Mesenchymal stem cell (in vitro differentiated cells and primary cell): ENCODE measurements at regions not wholly inside any gene's neighbourhood (a gene's known extent, or its start where the extent isn't known, plus 50 kb on each side); places are given as distances from the start of the nearest gene placed in this dataset.

Experiments used
- DNase-seq: peaks from one replicate; pipeline ENCODE4 v3.0.0-alpha.2; 2013
- H2AFZ ChIP-seq: one replicate; pipeline ENCODE4 v1.6.1; 2013; ENCODE audit warnings: low read depth, mild to moderate bottlenecking, control low read depth, inconsistent platforms, low read length, moderate library complexity
- H2AK5ac ChIP-seq: 2 replicates; pipeline ENCODE4 v1.6.1; 2013; ENCODE audit warnings: low read length, moderate library complexity, mild to moderate bottlenecking, inconsistent platforms; ENCODE audit not compliant: severe bottlenecking
- H2BK120ac ChIP-seq: one replicate; pipeline ENCODE4 v1.6.1; 2013; ENCODE audit warnings: low read depth, mild to moderate bottlenecking, inconsistent platforms, low read length, moderate library complexity
- H2BK12ac ChIP-seq, 2 experiments: one replicate each; pipeline ENCODE4 v1.6.1; 2013; ENCODE audit warnings: inconsistent platforms in 2 of 2, low read length in 2 of 2, mild to moderate bottlenecking in 2 of 2, moderate library complexity in 2 of 2, control low read depth in 1 of 2
- H2BK15ac ChIP-seq: one replicate; pipeline ENCODE4 v1.6.1; 2013; ENCODE audit warnings: mild to moderate bottlenecking, low read depth, inconsistent platforms; ENCODE audit not compliant: poor library complexity, severe bottlenecking
- H2BK5ac ChIP-seq: 2 replicates; pipeline ENCODE4 v1.6.1; 2013; ENCODE audit warnings: low read depth, mild to moderate bottlenecking, low read length, control low read depth, inconsistent platforms; ENCODE audit not compliant: poor library complexity, severe bottlenecking
- H3K14ac ChIP-seq, 2 experiments: one replicate each; pipeline ENCODE4 v1.6.1; 2013; ENCODE audit warnings: inconsistent platforms in 2 of 2, low read length in 2 of 2, control low read depth in 1 of 2, mild to moderate bottlenecking in 1 of 2, moderate library complexity in 1 of 2
- H3K18ac ChIP-seq, 2 experiments: one replicate each; pipeline ENCODE4 v1.6.1; 2013; ENCODE audit warnings: inconsistent platforms in 2 of 2, low read length in 2 of 2, control low read depth in 1 of 2, low read depth in 1 of 2, mild to moderate bottlenecking in 1 of 2
- H3K23ac ChIP-seq, 2 experiments: one replicate each; pipeline ENCODE4 v1.6.1; 2013; ENCODE audit warnings: inconsistent platforms in 2 of 2, low read length in 2 of 2, mild to moderate bottlenecking in 2 of 2, moderate library complexity in 2 of 2, control low read depth in 1 of 2
- H3K27ac ChIP-seq: 2 replicates; pipeline ENCODE4 v1.5.1; 2013; ENCODE audit warnings: mild to moderate bottlenecking, moderate library complexity, low read length, control low read depth, inconsistent platforms; ENCODE audit not compliant: poor library complexity, severe bottlenecking
- H3K27me3 ChIP-seq, 2 experiments: 2 replicates each; pipeline versions ENCODE4 v1.6.1 to v1.7.0; 2013; ENCODE audit warnings: low read length in 2 of 2, mild to moderate bottlenecking in 2 of 2, moderate library complexity in 2 of 2, control low read depth in 1 of 2, inconsistent platforms in 1 of 2; ENCODE audit not compliant: control insufficient read depth in 1 of 2, insufficient read depth in 1 of 2
- H3K36me3 ChIP-seq, 2 experiments: 2 replicates each; pipeline versions ENCODE4 v1.6.1 to v1.7.0; 2013; ENCODE audit warnings: low read length in 2 of 2, control low read depth in 1 of 2, inconsistent platforms in 1 of 2, low read depth in 1 of 2, mild to moderate bottlenecking in 1 of 2; ENCODE audit not compliant: insufficient read depth in 2 of 2, control insufficient read depth in 1 of 2
- H3K4ac ChIP-seq, 2 experiments: one replicate each; pipeline ENCODE4 v1.6.1; 2013; ENCODE audit warnings: inconsistent platforms in 2 of 2, low read length in 2 of 2, mild to moderate bottlenecking in 2 of 2, moderate library complexity in 2 of 2, control low read depth in 1 of 2, low read depth in 1 of 2
- H3K4me1 ChIP-seq: 2 replicates; pipeline ENCODE4 v1.6.1; 2013; ENCODE audit warnings: low read depth, low read length, control low read depth; ENCODE audit not compliant: control insufficient read depth, insufficient read depth
- H3K4me2 ChIP-seq: 2 replicates; pipeline ENCODE4 v1.6.1; 2013; ENCODE audit warnings: low read length, mild to moderate bottlenecking, inconsistent platforms; ENCODE audit not compliant: poor library complexity, severe bottlenecking
- H3K4me3 ChIP-seq, 2 experiments: 2 replicates each; pipeline versions ENCODE4 v1.5.1 to v1.7.0; 2013; ENCODE audit warnings: low read length in 2 of 2, mild to moderate bottlenecking in 2 of 2, control low read depth in 1 of 2, low read depth in 1 of 2; ENCODE audit not compliant: insufficient read depth in 1 of 2
- H3K79me1 ChIP-seq: replicated peaks from 2 replicates; pipeline ENCODE4 v1.6.1; 2013; ENCODE audit warnings: mild to moderate bottlenecking, control low read depth, low read length, inconsistent platforms; ENCODE audit not compliant: poor library complexity, severe bottlenecking
- H3K9ac ChIP-seq: 2 replicates; pipeline ENCODE4 v1.7.0; 2013; ENCODE audit warnings: mild to moderate bottlenecking, low read length, moderate library complexity
- H3K9me3 ChIP-seq: 2 replicates; pipeline ENCODE4 v1.7.0; 2013; ENCODE audit warnings: mild to moderate bottlenecking, low read length; ENCODE audit not compliant: control insufficient read depth
- H4K8ac ChIP-seq: one replicate; pipeline ENCODE4 v1.6.1; 2013; ENCODE audit warnings: inconsistent platforms, mild to moderate bottlenecking, low read length, moderate library complexity
- H4K91ac ChIP-seq: one replicate; pipeline ENCODE4 v1.6.1; 2013; ENCODE audit warnings: mild to moderate bottlenecking, low read length, inconsistent platforms
- WGBS: methylation state at CpG from one replicate; pipeline ENCODE4 v1.1.7; 2013; ENCODE audit warnings: mixed read lengths; 5-methylcytosine and 5-hydroxymethylcytosine counted together

GRCh38 chr13:77456271-77456670 is 79.2 kb upstream of the SCEL start:
- no peak overlapping the region for H2BK12ac ChIP-seq
- no peak overlapping the region for H4K8ac ChIP-seq
- no peaks in the 10 kb centered on the region for H3K27me3 ChIP-seq
- H3K27ac ChIP-seq: no peak overlapping the region
- no peak overlapping the region for H4K91ac ChIP-seq
- H3K4me3 ChIP-seq: no peak overlapping the region
- no peak overlapping the region for H3K18ac ChIP-seq
- no peaks in the 10 kb centered on the region for H3K9me3 ChIP-seq
- H2AFZ ChIP-seq: no peak overlapping the region
- no peak overlapping the region for H3K9ac ChIP-seq
- H3K23ac ChIP-seq: no peak overlapping the region
- no peak overlapping the region for H3K4ac ChIP-seq
- WGBS: 76% methylated on average over 1 of the region's 1 CpG
- no peak overlapping the region for H2BK120ac ChIP-seq
- H3K14ac ChIP-seq: no peak overlapping the region
- H2BK5ac ChIP-seq: no peak overlapping the region
- DNase-seq: no peak
- H2BK15ac ChIP-seq: no peak overlapping the region
- no peaks in the 10 kb centered on the region for H3K79me1 ChIP-seq
- H2AK5ac ChIP-seq: no peak overlapping the region
- H3K4me1 ChIP-seq: no peaks in the 10 kb centered on the region
- H3K4me2 ChIP-seq: no peak overlapping the region
- H3K36me3 ChIP-seq: no peaks in the 10 kb centered on the region

- H3K23ac ChIP-seq: no peak overlapping the region
- H3K9ac ChIP-seq: no peak overlapping the region
- H3K18ac ChIP-seq: no peak overlapping the region
- H2BK12ac ChIP-seq: no peak overlapping the region
- no CpG with 5 or more reads among the region's 2 CpGs for WGBS
- H3K27me3 ChIP-seq: no peaks in the 10 kb centered on the region
- no peaks in the 10 kb centered on the region for H3K9me3 ChIP-seq
- H2BK5ac ChIP-seq: no peak overlapping the region
- H4K91ac ChIP-seq: no peak overlapping the region
- no peak overlapping the region for H3K27ac ChIP-seq
- no peak overlapping the region for H3K4me3 ChIP-seq
- no peak for DNase-seq
- no peaks in the 10 kb centered on the region for H3K4me1 ChIP-seq
- H4K8ac ChIP-seq: no peak overlapping the region
- no peak overlapping the region for H3K14ac ChIP-seq
- no peak overlapping the region for H3K4ac ChIP-seq
- no peak overlapping the region for H2AK5ac ChIP-seq
- no peaks in the 10 kb centered on the region for H3K79me1 ChIP-seq
- no peak overlapping the region for H2BK15ac ChIP-seq
- no peak overlapping the region for H2AFZ ChIP-seq
- no peaks in the 10 kb centered on the region for H3K36me3 ChIP-seq
- H2BK120ac ChIP-seq: no peak overlapping the region
- no peak overlapping the region for H3K4me2 ChIP-seq
Measured at GRCh38 chr13:77449265-77449664, 86.2 kb upstream of the SCEL start.

- WGBS: 47% methylated on average over 4 of the region's 4 CpGs
- Histone ChIP-seq H2BK5ac (no peak overlapping the region), H3K36me3 (no peaks in the 10 kb centered on the region), H3K14ac (no peak overlapping the region), H4K91ac (no peak overlapping the region), H3K4me3 (no peak overlapping the region), H3K4ac (no peak overlapping the region), H3K4me1 (no peaks in the 10 kb centered on the region), H3K18ac (no peak overlapping the region), H3K9ac (no peak overlapping the region), H3K27me3 (no peaks in the 10 kb centered on the region), H2AFZ (no peak overlapping the region), H3K27ac (no peak overlapping the region), H2BK15ac (no peak overlapping the region), H3K9me3 (no peaks in the 10 kb centered on the region), H3K4me2 (no peak overlapping the region), H3K79me1 (no peaks in the 10 kb centered on the region), H2BK12ac (no peak overlapping the region), H3K23ac (no peak overlapping the region), H2BK120ac (no peak overlapping the region), H4K8ac (no peak overlapping the region), H2AK5ac (no peak overlapping the region)
- no peak for DNase-seq
Measured at GRCh38 chr13:77448689-77449088, 86.8 kb upstream of the SCEL start.

- Histone ChIP-seq H3K4ac (no peak overlapping the region), H3K23ac (no peak overlapping the region), H3K9ac (no peak overlapping the region), H3K27me3 (no peaks in the 10 kb centered on the region), H3K4me2 (no peak overlapping the region), H4K91ac (no peak overlapping the region), H2BK12ac (no peak overlapping the region), H3K9me3 (no peaks in the 10 kb centered on the region), H3K79me1 (no peaks in the 10 kb centered on the region), H3K36me3 (no peaks in the 10 kb centered on the region), H4K8ac (no peak overlapping the region), H2AK5ac (no peak overlapping the region), H2BK5ac (no peak overlapping the region), H3K4me1 (no peaks in the 10 kb centered on the region), H3K14ac (no peak overlapping the region), H3K18ac (no peak overlapping the region), H3K4me3 (no peak overlapping the region), H2AFZ (no peak overlapping the region), H2BK120ac (no peak overlapping the region), H2BK15ac (no peak overlapping the region), H3K27ac (no peak overlapping the region)
- no peak for DNase-seq
- WGBS: no CpG with 5 or more reads among the region's 1 CpG
Measured at GRCh38 chr13:77443511-77443910, 92.0 kb upstream of the SCEL start.
